ENCODE measurements at regions not wholly inside any gene's neighbourhood (a gene's known extent, or its start where the extent isn't known, plus 50 kb on each side); places are given as distances from the start of the nearest gene placed in this dataset.
"Not testable (repeated sequence)": the region's sequence is repeated elsewhere in the genome, so short reads cannot be mapped to it uniquely, and the experiment has no call there.

DNA sequence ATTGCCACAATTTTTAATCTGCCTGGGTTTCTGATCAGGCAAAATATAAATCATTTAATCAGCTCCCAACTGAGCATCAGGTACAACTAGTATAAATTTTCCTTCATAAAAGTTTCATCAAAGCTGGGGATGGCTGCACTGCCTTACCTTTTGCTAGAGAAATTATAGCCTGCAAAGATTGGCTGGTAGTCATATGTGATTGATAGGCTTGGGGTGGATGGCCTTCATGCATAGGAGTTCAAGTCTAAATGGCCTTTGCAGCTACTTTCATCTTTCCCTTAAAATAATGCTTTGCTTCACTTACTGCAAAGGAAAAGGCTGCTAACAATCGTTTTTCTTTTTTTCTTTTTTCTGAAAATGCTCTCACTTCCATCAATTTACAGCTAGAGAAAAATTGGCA, 739.7 kb downstream of the CENPC start:
- no peak for DNase-seq

DNA sequence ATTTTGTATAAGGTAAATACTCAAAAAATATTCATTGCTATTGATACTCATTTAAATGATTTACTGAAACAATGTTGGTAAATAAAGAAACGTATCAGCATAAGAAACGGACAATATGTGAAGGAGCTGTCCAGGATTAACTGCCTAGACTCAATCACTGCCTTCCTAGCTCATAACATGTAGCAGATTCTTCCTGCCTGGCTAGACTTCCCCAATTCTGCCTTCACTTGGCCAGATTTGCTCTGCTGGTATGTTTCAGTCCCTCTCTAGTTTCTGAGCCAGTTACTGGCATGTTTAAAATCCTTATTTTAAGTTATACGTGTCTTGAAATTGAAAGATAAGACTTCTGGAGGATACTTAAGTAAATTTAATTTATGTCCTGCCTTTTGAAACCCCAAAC, 740.3 kb downstream of the CENPC start:
- DNase-seq: no peak

DNA sequence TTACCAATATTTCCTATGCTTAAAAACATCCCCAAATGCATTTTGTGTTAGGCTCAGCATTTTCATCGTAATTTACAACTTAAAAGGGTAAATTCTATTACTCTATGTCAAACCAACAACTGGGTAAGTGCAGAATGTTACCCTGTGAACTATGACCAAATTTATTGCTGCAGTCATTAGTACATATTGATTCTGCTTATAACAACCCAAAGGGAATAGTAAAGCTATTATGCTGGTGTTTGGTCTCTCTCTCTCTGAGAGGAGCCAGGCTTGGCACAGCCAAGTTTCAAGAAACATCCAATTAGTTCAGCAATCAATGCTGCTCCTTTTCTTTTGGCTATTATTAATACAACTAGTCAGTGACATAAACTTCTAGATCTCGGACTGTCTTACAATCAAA, 747.7 kb downstream of the CENPC start:
- DNase-seq: no peak

DNA sequence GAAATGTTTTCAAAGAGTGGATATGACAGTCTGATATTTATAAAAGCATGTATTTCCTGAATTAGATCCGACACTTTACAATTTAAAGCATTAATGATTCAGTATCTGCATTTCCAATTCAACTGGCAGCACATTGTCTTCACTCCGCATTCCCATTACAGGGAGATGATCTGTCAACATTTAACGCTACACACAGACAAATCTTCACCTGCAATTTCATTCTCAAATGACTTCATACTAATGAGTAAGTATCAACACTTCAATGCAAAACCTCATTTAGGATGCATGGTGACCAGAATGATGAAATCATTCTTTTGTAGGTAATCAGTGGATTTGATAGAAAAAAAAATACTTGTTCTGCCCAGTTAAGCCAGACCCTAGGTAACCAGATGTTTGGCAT, 749.6 kb downstream of the CENPC start:
- no peak for DNase-seq

DNA sequence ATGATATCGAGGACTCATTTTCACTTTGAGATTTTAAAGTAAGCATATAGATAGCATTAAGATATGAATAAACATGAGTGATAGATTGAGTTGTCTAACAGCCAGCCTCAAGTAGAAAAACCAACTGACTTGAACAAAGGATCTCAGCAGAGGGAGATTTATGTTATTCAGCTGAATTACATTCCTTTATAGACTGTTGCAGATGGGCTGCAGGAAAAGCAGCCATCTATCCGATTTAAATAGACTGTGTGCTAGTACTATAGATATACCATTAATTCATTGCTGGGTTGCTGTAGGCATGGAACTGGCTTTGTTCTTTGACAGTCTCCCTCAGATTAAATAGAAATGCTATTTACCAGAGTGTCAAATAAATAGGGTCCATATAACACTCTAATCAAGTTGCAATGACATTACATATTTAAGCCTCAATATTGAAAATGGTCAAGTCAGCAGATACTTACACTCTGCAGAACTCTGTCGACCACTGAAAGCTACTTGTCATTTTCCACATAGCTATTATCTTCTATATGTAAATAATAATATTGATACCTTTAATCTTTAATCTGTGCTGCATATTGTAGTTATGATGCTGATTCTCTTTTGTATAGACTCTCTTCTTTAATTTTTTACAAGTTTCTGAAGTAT, 750.8 kb downstream of the CENPC start:
- DNase-seq: no peak

DNA sequence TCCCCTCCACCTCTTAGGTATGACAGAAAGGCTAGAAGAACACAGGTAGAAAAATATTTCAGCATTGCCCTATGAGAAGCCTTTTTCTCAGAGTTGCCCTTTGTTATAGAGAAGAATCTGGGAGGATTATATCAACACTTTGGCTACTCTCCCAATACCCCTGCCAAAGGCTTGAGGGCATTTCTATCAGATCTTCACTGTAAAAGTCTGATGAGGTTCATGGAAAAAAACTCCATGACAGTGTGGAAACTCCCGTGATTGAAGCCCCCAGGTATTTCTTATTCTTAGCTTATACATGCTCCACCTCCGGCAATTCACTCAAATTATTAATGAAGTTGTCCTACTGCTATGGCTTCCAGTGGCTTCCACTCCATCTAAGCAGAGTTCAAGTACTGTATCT, 753.6 kb downstream of the CENPC start:
- no peak for DNase-seq

DNA sequence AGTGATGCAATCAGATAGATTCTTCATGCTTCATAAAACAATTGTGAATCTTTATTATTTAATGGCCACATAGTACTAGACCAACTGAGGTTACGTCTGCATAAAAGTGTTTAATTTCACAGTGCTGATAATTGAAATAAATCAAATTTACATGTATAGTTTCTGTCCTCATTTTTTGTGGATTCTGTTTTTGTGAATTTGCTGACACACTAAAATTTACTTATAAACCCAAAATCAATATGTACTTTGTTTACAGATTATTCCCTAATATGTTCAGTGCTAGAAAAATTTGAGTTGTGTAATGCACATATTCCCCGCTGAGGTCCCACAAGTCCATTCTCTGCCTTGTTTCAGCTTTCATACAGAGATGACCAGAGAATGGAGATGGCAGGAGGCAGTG, 759.8 kb downstream of the CENPC start:
- no peak for DNase-seq

DNA sequence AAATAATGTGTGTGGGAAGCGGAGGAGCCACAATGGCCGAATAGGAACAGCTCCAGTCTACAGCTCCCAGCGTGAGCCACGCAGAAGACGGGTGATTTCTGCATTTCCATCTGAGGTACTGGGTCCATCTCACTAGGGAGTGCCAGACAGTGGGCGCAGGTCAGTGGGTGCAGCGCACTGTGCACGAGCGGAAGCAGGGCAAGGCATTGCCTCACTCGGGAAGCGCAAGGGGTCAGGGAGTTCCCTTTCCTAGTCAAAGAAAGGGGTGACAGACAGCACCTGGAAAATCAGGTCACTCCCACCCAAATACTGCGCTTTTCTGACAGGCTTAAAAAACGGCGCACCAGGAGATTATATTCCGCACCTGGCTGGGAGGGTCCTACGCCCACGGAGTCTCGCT, 762.6 kb downstream of the CENPC start:
- DNase-seq: not testable (repeated sequence)

DNA sequence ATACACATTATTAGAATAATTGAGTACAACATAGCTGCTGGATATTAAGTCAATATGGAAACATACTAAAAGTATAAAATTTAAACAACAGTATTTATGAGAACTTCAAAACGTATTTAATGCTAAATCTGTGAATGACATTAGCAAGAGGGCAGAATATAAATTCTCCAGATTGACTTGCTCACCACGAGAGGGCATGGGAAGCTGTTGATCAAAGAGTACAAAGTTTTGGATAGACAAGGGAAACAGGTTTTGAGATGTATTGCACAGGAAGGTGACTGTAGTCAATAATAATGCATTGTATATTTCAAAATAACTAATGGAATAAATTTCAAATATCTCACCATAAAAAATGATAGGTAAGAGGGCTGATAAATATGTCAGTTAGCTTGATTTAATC, 768.2 kb downstream of the CENPC start:
- no peak for DNase-seq

DNA sequence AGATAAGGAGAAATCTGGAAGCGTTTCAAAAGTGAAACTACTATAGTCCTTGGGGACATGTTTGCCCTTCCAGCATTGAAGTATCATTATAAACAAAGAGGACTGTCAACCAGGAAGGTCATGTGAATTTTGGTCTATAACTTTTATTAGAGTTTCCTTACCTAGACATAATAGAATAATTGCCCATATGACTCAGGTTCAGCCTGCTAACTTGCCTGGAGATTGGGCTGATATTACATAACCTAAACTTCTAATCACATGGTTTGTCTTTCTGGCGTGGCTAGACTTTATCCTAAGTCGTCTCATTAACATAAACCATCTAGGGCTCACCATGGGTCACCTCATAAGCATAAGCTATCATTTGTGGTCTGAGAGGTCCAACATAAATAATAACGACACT, 775.9 kb downstream of the CENPC start:
- DNase-seq: no peak

DNA sequence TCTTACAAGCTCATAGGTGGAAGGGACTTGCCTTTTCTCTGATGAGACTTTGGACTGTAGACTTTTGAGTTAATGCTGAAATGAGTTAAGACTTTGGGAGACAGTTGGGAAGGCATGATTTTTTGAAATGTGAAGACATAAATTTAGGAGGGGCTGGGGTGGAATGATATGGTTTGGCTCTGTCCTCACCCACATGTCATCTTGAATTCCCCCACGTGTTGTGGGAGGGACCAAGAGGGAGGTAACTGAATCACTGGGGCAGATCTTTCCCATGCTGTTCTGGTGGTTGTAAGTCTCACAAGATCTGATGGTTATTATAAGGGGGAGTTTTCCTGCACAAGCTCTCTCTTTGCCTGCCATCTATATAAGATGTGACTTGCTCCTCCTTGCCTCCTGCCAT, 777.9 kb downstream of the CENPC start:
- DNase-seq: no peak

DNA sequence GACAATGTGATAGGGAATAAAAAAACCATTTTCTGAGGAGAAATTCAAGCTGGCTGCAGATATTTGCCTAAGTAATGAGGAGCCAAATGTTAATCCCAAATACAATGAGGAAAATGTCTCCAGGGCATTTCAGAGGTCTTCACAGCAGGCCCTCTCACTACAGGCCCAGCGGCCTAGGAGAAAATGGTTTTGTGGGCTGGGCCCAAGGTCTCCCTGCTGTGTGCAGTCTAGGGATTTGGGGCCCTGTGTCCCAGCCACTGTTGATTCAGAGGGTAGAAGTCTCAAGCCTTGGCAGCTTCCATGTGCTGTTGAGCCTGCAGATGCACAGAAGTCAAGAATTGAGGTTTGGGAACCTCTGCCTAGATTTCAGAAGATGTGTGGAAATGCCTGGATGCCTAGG, 778.7 kb downstream of the CENPC start:
- no peak for DNase-seq

DNA sequence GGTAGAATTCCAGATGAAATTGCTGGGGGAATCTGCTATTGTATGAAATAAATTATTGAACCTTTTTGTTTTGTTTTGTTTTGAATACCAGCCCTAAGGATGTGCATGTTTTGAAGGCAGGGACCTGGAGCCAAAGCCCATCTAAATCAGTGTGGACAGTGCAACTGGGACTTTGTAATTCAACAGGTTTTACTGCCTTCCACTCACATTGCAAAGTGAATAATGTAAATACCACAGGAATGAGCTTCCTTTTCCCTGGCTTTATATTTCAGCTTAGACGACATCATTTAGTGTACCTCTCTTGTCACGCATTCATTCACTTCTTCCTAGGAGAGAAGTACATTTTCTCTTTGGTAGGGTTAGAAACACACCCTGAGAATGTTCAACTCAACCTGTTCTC, 795.0 kb downstream of the CENPC start:
- no peak for DNase-seq

DNA sequence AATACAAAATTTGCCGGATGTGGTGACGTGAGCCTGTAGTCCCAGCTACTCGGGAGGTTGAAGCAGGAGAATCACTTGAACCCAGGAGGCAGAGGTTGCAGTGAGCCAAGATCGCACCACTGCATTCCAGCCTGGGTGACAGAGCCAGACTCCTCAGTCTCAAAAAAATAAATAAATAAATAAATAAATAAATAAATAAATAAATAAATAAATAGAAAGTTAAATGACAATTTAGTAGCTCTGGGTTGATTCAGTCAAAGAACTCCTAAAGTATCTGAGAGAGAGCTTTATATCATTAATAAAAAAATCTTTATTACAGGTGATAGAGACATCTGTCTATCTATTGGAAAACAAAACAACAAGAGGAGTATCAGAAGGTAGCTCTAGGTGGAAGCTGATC, 798.4 kb downstream of the CENPC start:
- not testable (repeated sequence) for DNase-seq

DNA sequence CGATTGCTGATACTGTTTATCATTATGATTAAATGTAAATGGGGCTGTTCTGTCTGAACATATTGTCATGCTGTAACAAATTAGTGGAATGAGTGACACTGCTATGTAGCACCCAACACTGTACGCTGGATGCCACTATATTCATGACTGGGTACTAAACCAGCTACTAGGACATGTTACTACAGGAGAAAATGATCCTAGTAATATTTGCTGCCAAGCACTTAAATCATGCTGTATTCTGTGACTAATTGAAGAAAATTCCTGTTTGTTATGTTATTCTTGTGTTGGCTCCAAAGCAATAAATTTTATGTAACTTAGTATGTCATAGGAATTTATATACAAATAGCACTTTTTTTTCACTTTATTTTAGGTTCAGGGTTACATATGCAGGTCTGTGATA, 804.2 kb downstream of the CENPC start:
- DNase-seq: no peak

DNA sequence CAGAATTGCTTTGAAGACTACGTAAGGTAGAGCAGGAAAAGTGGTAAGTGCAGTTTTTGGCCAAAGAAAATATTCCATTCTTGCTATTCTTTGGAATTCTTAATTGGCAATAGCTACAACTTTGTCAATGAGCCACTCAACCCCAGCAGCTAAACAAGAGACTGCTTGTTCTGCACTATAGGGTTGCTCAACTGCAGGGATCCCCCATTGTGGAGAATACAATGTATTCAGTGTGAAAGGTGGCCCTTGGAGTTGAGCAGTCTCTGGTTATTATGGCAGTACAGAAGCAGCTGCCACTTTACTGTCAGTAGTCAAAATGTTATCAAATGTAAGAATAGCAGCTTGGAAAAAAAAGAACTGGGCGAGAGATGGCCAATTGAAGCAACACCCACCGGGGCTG, 808.7 kb downstream of the CENPC start:
- no peak for DNase-seq

DNA sequence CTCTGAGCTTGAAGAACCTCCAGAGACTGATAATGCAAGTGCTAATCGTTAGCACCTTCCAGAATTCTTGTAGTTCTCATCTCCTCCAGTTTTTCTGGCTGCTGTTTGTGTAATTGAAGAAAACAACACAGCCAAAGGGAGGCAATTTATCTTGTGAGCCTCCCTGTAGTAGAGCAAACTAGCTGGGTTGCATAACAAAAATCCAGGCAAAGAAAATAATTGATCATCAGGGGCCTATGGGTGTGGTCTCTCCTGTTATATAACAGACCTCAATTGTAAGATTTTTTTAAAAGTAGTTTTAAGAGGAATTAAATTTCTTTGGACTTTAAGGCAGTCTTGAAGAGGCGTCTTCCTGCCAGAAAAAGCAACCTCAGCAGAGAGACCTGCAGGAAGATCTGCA, 817.0 kb downstream of the CENPC start:
- DNase-seq: no peak

DNA sequence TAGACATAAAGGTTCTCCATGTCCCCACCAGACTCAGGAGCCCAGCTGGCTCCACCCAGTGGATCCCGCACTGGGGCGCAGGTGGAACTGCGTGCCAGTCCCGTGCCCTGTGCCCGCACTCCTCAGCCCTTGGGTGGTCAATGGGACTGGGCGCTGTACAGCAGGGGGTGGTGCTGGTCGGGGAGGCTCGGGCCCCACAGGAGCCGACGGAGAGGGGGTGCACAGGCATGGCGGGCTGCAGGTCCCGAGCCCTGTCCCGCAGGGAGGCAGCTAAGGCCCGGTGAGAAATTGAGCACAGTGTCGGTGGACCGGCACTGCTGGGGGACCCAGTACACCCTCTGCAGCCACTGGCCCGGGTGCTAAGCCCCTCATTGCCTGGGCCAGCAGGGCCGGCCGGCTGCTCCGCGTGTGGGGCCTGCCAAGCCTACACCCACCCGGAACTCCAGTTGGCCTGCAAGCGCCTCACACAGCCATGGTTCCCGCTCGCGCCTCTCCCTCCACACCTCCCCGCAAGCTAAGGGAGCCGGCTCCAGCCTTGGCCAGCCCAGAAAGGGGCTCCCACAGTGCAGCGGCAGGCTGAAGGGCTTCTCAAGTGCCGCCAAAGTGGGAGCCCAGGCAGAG, 832.9 kb downstream of the CENPC start:
- DNase-seq: not testable (repeated sequence)

DNA sequence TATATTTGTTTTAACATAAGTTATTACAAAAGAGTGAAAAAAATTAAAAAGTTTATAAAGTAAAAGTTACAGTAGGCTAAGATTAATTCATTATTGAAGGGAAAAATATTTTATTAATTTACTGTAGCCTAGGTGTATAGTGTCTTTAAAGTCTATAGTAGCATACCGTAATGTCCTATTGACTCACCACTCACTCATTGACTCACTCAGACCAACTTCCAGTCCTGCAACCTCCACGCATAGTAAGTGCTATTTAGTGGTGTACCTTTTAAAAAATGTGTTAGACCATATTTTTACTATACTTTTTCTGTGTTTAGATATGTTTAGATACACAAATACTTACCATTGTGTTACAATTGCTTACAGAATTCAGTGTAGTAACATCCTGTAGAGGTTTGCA, 841.1 kb downstream of the CENPC start:
- no peak for DNase-seq

DNA sequence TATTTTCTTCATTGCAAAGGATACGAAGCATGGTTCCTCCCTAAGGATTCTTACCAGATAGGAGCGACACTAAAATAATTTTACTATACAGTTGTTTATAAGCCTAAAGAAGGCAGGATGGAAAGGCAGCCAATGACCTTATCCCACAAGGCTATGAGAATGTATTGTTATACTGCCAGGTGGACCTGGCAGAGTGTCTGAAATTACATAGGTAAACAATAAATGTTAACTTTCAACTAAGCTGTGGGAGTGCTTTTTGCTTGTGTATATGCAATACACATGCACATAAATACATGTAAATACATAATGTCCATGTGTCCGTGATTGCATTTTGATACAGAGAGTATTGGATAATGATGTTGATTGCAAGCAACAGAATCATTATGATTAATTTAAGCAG, 850.6 kb downstream of the CENPC start:
- no peak for DNase-seq

DNA sequence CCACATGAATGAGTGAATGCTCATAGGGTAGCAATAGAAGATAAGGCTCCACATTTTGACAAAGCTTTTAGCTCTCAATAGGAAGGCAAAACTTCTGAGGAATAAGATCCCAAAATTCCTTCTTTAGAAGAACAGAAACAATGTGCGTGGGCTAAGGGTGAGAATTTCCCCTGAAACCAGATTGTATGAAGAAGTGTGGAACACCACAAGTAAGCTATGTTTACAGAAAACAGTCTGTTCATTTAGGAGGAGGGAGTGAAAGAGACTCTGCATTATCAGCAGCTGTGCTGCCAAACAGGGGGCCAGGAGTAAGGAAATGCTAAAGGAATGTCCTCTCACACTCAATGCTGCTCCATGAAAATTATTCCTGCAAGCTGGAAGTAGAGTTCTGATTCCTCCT, 851.6 kb downstream of the CENPC start:
- DNase-seq: no peak

DNA sequence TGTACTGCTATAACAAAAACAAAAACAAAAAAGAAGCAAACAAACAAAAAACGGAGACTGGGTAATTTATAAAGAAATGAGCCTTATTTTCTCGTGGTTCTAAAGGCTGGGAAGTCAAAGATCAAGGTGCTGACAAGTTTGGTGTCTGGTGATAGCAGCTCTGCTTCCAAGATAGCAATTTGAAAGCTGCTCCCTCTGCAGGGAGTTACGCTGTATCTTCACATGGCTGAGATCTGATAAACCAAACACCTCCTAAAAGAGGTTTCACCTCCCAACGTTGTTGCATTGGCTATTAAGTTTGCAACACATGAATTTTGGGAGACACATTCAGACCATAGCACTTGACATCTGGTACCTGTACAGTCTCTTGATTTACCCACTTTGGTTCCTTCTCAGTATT, 854.2 kb downstream of the CENPC start:
- DNase-seq: no peak

DNA sequence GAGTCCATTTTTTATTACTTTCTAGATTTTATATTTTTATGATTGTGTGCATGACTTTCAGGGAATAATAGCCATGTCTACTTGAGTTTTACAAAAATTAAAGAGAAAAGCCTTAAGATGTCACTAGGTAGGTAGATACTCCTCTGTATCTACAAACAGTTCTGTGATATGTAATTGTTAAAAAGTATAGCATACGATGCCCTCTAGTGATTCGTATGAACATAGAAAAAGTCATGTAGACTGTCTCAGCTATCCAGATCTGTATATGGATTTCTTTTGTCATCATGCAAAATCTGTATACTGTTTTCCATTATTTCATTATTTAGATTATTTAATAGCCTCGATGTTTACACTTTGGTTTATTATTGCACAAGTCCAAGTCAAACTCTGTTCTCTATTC, 856.6 kb downstream of the CENPC start:
- no peak for DNase-seq

DNA sequence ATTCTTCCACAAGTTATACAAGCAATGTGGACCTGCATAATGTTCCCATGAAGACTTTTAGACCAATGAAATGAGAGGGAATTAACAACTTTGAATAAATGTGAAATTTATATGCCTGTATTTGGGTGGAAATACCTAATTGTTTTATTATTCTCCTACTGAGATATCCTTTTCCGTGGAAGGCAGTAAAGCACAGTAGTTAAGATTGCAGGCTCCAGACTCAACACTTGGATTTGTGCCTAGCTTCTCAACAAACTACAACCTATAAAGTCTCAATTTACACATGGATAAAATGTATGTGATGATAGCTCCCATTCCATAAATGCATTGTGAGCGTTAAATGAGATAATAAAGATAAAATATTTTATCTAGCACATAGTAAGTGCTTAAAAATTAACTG, 857.8 kb downstream of the CENPC start:
- no peak for DNase-seq

DNA sequence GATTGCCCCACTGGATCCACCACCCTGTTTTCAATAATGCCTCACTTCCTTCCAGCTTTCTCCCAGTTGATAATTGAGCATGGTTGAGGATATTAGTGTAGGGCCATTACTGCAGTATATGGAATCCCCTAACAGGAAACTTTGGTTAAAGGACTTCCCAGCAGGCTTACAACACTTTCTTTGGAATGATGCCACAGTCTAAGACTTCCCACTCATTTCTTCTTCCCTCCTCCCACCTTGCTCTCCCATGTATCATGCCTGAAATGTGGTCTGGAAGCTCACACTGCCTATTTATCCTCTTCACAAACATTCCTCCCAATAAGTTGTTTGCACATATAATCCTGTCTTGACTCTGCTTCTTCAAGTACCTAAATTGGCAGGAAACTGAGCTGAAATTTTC, 863.3 kb downstream of the CENPC start:
- DNase-seq: no peak

All from activated CD4-positive, alpha-beta T cell treated with anti-CD3 and anti-CD28 coated beads for 48 hours (primary cell).